CD4-positive, alpha-beta T cell treated with Interferon gamma for 1 hour (primary cell): ENCODE measurements at regions not wholly inside any gene's neighbourhood (a gene's known extent, or its start where the extent isn't known, plus 50 kb on each side); places are given as distances from the start of the nearest gene placed in this dataset.

Experiments
- DNase-seq: peaks from one replicate; pipeline ENCODE4 v3.0.0-alpha.2; 2020

DNA sequence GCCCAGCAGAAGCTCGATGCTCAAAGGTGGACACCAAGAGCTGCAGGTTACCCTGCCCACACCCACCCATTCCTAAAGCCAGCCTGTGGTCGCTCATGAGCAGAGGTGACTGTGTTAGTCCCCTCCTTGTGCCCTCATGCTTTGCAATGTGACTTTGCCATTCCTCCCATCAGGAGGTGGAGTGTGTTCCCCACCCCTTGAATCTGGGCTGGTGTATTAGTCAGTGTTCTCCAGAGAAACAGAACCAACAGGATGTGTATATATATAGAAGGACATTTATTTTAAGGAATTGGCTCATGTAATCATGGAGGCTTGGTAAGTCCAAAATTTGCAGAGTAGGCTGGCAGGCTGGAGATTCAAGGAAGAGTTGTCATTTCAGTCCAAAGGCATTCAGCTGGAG, 54.4 kb upstream of the RNF24 start:
- no peak for DNase-seq

DNA sequence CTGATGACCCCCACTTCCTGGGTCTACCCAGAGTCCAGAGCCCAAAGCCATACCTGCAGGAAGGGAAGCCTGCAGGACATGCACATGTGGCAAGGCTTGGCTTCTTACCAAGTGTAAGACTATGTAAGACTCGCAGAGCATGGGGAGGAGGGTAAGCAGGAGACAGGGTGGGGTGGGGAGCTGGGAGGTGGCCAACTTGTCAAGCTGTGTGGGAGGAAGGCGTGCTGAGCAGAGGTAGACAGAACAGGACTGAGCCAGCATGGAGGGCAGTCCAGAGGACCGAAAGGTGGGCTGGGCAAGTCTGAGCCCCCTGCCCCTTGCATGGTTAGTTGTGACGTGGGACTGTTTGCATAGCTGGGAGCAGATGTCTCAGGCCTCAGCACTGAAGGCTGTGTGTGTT, 53.4 kb upstream of the RNF24 start:
- no peak for DNase-seq

DNA sequence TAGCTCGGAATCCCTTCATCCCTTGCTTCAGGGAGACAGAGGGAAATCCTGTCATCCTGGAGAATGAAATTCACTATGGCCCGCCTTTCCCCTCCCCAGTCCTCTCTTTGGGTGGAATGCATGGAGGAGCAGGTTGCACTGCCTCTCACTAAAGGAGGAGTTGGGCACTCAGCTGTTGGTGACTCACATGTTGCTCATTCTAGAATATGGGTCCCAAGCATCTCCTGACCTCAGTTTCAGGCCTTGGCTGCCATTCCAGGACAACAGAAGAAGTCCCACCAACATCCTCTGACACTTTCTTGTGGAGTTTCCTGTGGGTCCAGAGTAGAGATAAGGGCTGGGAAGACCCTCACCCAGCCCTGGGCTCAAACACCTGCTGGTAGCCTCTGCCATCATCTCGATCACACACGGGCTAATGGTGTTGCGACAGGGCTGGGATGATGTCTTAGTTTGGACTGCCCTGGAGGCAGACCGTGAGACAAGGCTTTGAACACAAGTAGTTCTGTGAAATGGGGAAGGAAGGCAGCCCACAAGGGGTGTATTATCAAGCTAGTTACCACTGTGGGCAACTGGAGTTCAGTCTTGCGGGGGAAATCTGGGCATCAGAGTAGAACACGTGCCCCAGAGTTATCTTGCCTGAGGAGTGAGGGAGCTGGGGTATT, 52.4 kb upstream of the RNF24 start:
- DNase-seq: no peak

DNA sequence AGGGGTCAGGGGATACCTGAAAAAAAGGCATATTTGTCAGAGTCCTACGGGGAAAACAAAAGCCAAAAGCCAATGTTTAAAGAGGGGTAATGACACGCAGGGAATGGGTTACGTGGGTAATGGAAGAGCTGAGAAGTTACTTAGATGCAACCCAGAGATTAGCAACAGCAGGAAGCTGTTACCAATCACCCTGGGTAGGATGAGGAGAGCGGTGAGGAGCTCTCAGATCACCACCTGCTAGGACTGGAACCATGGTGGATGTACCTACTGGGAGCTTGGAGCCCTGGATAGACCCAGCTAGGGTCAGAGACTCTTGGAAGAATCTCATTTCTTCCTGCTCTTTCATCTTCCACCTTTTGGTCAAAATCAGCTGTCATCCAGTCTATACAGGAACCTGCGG, 51.2 kb upstream of the RNF24 start:
- DNase-seq: no peak

DNA sequence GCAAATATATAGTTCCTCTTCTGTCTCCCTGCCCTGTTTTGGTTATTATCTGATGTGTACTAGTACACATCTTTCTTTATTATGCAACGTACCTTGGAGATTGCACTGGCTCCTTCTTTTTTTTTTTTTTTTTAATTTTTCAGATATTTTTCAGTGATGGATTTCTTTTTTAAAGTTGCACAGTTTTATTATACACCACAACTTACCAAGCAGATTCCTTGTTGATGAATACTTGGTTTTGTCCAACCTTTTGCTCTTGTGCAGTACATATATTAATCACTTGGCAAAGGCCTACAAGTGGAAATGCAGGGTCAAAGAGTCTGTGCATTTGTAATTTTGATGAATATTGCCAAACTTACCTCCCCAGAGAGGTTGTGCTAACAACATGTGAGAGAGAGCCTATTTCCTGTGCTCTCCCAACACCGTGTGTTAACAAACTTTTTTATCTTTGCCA, 50.1 kb upstream of the RNF24 start:
- no peak for DNase-seq
